ENCODE measurements at regions not wholly inside any gene's neighbourhood (a gene's known extent, or its start where the extent isn't known, plus 50 kb on each side); places are given as distances from the start of the nearest gene placed in this dataset.
A peak's percentile ranks its signal among the peaks of the same experiment; 100 is the strongest.

DNA sequence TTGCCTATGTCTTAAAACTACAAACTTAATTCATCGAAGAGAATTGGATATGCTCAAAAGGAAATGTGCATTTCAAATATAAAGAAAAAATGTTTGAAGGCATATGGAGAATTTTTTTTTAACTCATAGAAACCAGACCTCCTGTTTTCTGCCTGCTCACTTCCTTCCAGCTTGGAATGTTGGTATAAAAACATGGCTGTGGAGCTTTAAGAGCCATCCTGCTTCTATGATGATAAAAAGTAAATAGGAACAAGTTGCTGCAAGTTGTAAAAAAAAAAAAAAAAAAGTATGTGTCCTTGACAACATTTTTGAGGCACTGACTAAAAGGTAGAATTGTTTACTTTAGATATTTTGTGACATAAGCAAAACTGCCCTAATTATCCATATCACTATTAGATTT is 1230.7 kb downstream of the PCDH9 start:
- H3K4me3 ChIP-seq (ENCODE audit: control insufficient read depth, low read depth, low read length) = no peak overlapping the region
- TF ChIP-seq, protein P1, sequence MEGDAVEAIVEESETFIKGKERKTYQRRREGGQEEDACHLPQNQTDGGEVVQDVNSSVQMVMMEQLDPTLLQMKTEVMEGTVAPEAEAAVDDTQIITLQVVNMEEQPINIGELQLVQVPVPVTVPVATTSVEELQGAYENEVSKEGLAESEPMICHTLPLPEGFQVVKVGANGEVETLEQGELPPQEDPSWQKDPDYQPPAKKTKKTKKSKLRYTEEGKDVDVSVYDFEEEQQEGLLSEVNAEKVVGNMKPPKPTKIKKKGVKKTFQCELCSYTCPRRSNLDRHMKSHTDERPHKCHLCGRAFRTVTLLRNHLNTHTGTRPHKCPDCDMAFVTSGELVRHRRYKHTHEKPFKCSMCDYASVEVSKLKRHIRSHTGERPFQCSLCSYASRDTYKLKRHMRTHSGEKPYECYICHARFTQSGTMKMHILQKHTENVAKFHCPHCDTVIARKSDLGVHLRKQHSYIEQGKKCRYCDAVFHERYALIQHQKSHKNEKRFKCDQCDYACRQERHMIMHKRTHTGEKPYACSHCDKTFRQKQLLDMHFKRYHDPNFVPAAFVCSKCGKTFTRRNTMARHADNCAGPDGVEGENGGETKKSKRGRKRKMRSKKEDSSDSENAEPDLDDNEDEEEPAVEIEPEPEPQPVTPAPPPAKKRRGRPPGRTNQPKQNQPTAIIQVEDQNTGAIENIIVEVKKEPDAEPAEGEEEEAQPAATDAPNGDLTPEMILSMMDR (conservative IDR thresholded peaks at IDR 0.05; ENCODE audit: control insufficient read depth, insufficient read depth, low read depth, low read length) = no peak
- DNase-seq (ENCODE audit: low read depth) = no peak

DNA sequence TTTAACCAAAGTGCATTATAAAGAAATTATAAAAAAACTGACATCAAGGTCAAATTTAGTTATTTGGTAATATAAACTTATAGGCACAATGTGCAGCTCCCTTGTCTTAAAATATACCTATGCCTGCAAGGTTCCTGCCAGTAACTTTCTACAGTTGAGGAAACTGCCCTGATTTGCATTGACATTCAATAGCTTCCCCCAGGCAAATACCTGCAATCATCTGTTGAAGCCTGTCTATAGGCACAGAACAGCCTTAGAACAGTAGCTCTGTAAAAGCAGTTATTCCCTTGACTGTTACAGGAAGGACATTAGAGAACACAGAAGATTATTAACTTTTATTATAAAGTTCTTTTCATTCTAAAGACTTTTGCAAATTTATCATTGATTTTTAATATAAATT is 1239.5 kb downstream of the PCDH9 start:
- no peak overlapping the region for H3K4me3 ChIP-seq (ENCODE audit: control insufficient read depth, low read depth, low read length)
- no peak for DNase-seq (ENCODE audit: low read depth)
- TF ChIP-seq, protein P1 (conservative IDR thresholded peaks at IDR 0.05; ENCODE audit: control insufficient read depth, insufficient read depth, low read depth, low read length) = no peak

DNA sequence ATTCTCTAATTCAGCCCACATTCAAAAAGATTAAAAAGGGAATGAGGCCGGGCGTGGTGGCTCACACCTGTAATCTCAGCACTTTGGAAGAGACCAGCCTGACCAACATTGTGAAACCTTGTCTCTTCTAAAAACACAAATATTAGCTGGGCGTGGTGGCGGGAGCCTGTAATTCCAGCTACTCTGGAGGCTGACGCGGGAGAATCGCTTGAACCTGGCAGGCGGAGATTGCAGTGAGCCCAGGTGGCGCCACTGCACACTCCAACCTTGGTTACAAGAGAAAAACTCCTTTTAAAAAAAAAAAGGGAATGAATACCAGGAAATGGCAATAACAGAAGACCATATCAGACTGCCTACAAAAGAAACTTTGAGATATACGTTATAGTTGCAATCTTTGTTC is 1244.5 kb downstream of the PCDH9 start:
- no peak overlapping the region for H3K4me3 ChIP-seq (ENCODE audit: control insufficient read depth, low read depth, low read length)
- DNase-seq (ENCODE audit: low read depth) = no peak
- TF ChIP-seq, protein P1 (conservative IDR thresholded peaks at IDR 0.05; ENCODE audit: control insufficient read depth, insufficient read depth, low read depth, low read length) = no peak

DNA sequence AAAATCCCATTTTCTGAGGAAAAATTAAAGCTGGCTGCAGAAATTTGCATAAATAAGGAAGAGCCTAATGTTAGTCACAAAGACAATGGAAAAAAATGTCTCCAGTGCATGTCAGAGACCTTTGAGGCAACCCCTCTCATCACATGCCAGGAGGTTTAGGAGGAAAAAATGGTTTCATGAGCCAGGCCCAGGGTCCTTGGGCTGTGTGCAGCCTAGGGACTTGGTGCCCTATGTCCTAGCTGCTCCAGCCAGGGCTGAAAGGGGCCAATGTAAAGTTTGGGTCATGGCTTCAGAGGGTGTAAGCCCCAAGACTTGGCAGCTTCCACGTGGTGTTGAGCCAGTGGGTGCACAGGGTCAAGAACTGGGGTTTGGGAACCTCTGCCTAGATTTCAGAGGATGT is 1252.6 kb downstream of the PCDH9 start:
- no peak for DNase-seq (ENCODE audit: low read depth)
- TF ChIP-seq, protein P1 (conservative IDR thresholded peaks at IDR 0.05; ENCODE audit: control insufficient read depth, insufficient read depth, low read depth, low read length) = no peak
- H3K4me3 ChIP-seq (ENCODE audit: control insufficient read depth, low read depth, low read length) = no peak overlapping the region

DNA sequence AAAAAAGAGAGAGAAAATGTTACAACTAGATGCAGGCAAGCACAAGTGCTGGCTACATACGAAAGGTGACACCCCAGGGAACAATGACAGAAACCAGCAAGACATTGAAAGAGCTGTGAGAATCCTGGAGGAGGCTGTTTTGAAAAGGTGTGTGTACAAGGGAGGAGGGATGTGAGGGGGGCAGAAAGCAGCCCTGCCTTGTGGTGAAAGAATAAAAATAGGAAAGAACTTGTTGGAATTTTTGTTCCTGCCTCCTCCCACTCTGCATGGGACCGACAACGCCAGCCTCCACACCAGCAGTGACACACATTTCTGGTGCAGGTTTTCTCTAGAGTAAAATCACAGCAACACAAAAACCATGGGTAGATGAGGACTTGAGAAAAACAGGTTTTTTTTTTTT is 1258.6 kb downstream of the PCDH9 start:
- TF ChIP-seq, protein P1 (conservative IDR thresholded peaks at IDR 0.05; ENCODE audit: control insufficient read depth, insufficient read depth, low read depth, low read length) = no peak
- H3K4me3 ChIP-seq (ENCODE audit: control insufficient read depth, low read depth, low read length) = no peak overlapping the region
- DNase-seq (ENCODE audit: low read depth) = no peak

DNA sequence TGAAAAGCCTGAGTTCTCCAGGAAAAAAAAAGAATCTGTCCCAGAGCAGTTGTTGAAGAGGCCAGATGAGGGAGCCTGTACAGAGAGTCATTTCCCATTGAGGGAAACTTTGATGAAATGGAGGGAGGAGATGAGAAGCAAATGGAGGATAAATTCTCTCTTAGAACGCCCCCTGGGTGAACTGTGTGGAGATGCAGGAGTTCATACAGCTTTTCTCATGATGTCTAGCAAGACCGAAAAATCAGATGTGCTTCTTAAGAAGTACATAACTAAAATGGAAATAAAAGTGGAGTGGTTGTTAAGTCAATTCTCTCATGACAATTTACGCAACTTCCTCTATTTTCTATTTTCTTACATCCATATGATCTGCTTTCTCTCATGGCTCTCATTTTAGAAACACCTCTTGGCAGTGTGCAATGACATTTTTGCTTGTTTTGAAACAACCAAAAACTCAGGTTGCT is 1263.1 kb downstream of the PCDH9 start:
- no peak overlapping the region for H3K4me3 ChIP-seq (ENCODE audit: control insufficient read depth, low read depth, low read length)
- TF ChIP-seq, protein P1 (conservative IDR thresholded peaks at IDR 0.05; ENCODE audit: control insufficient read depth, insufficient read depth, low read depth, low read length) = peak; percentile 54
- DNase-seq (ENCODE audit: low read depth) = peak; percentile 64

DNA sequence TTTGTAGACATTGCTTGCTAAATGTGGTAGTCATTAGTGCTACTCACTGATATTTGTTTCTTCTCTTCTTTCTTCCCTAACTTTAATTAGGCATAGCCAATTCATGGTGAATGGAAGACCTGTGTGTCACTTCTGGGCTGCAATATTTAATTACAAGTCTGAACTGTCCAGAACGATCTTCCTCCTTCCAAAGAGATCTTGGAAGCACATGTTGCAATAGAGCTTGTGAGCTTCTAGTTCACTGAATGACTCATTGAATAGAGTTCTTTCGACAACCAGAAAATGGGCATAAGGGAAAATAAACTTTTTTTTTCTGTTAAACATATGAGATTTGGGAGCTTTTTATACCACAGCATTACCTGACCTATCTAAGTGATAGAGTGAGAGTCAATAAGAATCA is 1264.6 kb downstream of the PCDH9 start:
- peak; percentile 81 for DNase-seq (ENCODE audit: low read depth)
- TF ChIP-seq, protein P1 (conservative IDR thresholded peaks at IDR 0.05; ENCODE audit: control insufficient read depth, insufficient read depth, low read depth, low read length) = no peak
- H3K4me3 ChIP-seq (ENCODE audit: control insufficient read depth, low read depth, low read length) = no peak overlapping the region

Data from fibroblast of mammary gland (primary cell).